Omental fat pad (tissue), 3 donors: ENCODE measurements at regions not wholly inside any gene's neighbourhood (a gene's known extent, or its start where the extent isn't known, plus 50 kb on each side); places are given as distances from the start of the nearest gene placed in this dataset.

Experiments
- ATAC-seq: fragments of 150-250 bp; one replicate; pipeline ENCODE4 v1.9.1; 2016; ENCODE audit warnings: mild to moderate bottlenecking, moderate library complexity; ENCODE audit not compliant: low FRiP score
- DNase-seq: peaks from one replicate; pipeline ENCODE4 v3.0.0-alpha.2; 2019; ENCODE audit warnings: low spot score
- TF ChIP-seq, protein P1 (sequence below), 3 donors: fragments of 450-650 bp; IDR thresholded peaks; one replicate each; pipeline ENCODE4 v1.5.1; 2016 to 2017; ENCODE audit warnings: antibody characterized with exemption in 3 of 3, mild to moderate bottlenecking in 3 of 3, moderate library complexity in 2 of 3

DNA sequence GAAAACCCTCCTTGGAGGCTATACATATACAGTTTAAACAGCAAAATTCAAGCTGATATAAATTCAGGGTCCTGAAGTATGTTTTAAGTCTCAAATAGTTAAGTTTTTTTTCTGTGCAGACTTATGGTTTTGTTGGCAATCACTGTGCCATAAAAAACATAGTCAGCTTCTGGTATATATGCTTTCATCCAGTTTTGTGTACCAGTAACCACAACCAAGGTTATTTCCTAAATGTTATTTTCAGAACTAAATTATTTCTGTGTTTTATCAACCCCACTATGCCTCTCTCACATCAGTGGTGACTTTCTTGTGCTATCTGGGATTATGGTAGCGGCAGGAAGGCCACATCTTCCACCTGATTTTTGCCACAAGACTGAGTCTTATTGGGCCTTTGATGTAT, 107.7 kb upstream of the SMARCA2 start:
- ATAC-seq (no peak), DNase-seq (no peak)
- TF ChIP-seq, protein P1, sequence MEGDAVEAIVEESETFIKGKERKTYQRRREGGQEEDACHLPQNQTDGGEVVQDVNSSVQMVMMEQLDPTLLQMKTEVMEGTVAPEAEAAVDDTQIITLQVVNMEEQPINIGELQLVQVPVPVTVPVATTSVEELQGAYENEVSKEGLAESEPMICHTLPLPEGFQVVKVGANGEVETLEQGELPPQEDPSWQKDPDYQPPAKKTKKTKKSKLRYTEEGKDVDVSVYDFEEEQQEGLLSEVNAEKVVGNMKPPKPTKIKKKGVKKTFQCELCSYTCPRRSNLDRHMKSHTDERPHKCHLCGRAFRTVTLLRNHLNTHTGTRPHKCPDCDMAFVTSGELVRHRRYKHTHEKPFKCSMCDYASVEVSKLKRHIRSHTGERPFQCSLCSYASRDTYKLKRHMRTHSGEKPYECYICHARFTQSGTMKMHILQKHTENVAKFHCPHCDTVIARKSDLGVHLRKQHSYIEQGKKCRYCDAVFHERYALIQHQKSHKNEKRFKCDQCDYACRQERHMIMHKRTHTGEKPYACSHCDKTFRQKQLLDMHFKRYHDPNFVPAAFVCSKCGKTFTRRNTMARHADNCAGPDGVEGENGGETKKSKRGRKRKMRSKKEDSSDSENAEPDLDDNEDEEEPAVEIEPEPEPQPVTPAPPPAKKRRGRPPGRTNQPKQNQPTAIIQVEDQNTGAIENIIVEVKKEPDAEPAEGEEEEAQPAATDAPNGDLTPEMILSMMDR (IDR thresholded peaks at IDR 0.05): no peak

DNA sequence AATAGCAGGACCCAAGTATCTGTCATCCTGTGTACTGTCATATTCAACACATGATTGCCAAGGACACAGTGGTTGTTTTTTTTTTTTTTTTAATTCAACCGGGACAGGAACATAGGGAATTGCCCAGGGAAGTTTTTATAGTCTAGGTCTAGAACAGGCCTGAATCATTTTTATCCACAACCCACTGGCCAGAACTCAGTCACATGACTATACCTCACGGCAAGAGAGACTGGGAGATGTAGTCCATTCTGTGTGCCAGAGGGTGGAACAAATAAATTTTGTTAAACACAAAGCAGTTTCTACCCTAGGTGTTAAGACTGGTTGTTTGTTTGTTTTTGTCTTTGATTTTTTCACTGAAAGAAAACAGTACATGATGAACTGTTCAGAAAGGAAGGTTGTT, 105.8 kb upstream of the SMARCA2 start:
- DNase-seq: no peak
- no peak for ATAC-seq
- TF ChIP-seq, protein P1 (IDR thresholded peaks at IDR 0.05): no peak

DNA sequence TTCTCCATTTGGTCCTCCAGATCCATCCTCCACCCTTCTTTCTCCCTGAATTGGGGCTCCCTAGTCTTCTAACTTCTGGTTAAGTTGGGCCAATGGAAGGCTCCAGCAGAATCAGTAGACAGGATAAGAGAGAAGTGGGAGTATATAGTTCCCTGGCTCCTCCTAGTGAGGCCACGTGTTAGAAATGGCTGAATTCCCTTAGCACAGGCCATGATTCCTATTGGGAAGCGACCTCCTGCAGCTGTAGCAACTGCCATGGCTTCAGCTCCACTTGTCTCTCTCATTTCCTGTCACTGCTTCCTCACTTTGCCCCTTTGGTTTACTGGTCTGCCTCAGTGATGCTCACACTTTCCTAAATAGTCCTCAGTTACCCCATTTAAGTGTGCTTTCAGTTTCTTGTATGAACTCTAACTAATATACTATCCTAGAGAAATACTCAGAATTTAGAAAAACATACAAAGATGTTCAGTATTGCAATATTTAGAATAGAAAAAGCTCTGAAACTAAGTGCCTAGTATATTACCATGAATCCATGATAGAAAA, 104.8 kb upstream of the SMARCA2 start:
- TF ChIP-seq, protein P1 (IDR thresholded peaks at IDR 0.05): no peak
- ATAC-seq (no peak), DNase-seq (no peak)

DNA sequence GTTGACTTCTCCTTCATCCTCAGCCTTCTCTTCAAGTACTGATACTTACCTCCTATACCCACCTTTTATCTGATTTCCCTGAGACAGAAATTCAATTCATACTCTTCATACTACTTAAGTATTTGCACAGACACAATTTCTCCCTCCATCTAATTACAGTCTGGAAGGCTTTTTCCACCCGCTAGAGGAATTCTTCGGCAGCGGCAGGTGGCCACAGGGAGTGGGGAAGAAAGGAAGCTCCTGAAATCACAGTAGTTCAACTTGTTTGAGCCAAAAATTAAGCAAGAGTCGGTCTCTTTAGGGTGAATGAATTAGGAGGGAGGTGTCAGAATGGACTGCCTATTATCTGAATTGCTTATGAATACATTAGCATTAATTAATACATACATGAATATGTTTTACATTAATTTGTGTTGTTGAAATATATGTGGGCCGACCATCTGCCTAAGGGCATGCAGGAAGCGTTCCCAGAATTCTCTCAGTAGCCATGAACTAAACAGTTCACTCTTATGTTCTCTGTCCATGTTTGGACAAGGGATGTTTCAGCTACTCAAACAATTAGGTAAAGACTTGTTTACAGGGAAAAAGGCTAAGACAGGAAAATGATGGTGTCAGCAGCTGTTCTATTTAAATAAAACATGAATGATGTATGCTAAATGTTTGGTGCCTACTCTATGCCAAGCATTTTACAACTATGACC, 101.4 kb upstream of the SMARCA2 start:
- DNase-seq (no peak), ATAC-seq (no peak)
- TF ChIP-seq, protein P1 (IDR thresholded peaks at IDR 0.05): no peak

DNA sequence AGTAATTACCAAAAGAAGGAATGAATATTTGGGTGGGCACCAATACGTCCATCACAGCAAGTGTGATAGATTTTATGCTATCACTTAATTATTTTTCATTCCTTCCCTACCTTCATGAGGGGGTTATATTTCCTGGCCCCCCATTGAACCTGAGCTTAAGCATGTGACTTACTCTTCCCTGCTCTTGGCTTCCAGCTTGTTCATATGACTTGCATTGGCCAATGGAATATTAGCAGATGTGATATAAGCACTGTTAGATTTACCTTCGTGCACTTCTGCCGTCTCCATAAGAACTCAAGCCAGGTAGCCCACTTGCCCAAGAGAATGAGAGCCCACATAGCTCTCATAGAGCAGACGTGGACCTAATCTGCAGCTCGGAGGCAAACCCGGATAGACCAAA, 99.1 kb upstream of the SMARCA2 start:
- DNase-seq (no peak), ATAC-seq (no peak)
- TF ChIP-seq, protein P1 (IDR thresholded peaks at IDR 0.05): no peak

DNA sequence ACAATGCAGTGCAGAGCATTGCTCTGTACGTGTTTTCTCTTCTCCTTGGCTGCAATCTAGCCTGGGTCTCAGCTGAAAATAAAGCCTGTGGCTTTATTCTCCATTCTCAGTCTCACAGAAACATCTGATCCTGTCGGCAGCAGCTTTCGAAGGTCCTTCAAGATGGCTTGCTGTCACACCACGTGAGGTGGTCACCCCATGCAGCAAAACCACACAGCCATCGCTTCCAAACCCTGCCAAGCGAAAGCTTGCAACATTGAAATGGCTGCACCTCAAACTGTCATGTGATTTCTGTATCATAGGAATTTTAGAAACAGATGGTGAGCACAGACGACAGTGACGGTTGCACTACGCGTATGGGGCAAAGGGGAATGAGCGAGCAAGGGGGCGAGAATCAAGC, 98.5 kb upstream of the SMARCA2 start:
- no peak for ATAC-seq
- DNase-seq: no peak
- TF ChIP-seq, protein P1 (IDR thresholded peaks at IDR 0.05): no peak

DNA sequence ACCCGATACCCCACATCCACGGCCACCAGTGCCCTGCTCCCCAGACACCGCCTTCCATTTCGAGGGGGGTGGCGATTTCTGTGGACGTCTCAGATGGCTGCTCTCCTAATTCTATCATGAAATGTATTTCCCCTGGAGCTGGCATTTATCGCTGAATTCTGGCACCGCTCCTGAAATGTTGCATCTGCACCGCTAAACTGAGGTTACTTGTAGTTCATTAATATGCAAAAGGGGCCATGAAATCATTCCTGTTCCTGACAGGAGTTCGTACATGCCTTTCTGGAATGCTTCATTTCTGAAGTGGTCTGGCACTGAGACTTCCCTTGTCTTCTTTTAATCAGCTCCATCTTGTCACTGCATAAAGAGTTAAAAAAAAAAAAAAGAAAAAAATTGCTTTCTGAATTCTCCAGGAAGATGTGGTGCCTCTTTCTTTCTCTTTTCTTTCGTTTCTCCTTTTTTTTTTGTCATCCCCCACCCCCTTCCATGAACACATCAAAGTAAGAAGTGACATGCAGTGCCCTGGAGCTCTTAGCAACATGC, 97.7 kb upstream of the SMARCA2 start:
- TF ChIP-seq, protein P1 (IDR thresholded peaks at IDR 0.05): no peak
- DNase-seq (no peak), ATAC-seq (no peak)
